HepG2 (cell line): ENCODE measurements at regions not wholly inside any gene's neighbourhood (a gene's known extent, or its start where the extent isn't known, plus 50 kb on each side); places are given as distances from the start of the nearest gene placed in this dataset.

Experiments
- TF ChIP-seq, protein P1 (sequence below): sonication (generic); formaldehyde crosslinking; IDR thresholded peaks from 2 replicates; pipeline ENCODE4 v1.4.0; 2020; ENCODE audit warnings: missing genetic modification reagents
- TF ChIP-seq, protein P2 (sequence below): sonication (generic); formaldehyde crosslinking; IDR thresholded peaks from 2 replicates; pipeline ENCODE4 v1.5.0; 2020; ENCODE audit warnings: mild to moderate bottlenecking, missing genetic modification reagents, borderline replicate concordance

DNA sequence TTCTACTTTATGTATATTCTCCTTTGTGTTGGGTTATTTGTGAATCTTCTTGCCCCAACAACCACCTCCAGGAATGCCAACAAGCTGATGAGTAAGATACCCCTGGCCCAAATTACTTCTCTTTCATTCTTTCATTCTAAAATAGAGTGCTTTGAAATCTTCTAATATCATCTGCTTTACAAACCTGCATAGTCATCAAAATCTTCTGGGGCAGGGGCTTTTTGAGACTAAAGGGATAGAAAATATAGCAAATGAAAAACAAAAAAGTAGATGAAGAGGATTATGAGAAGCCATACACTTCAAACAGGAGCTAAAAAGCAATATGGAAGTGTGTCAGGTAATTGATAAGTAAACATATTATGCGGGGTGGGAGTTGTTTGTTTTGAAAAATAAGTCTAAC, 150.7 kb upstream of the SOX4 start (continued):
- TF ChIP-seq, protein P1, sequence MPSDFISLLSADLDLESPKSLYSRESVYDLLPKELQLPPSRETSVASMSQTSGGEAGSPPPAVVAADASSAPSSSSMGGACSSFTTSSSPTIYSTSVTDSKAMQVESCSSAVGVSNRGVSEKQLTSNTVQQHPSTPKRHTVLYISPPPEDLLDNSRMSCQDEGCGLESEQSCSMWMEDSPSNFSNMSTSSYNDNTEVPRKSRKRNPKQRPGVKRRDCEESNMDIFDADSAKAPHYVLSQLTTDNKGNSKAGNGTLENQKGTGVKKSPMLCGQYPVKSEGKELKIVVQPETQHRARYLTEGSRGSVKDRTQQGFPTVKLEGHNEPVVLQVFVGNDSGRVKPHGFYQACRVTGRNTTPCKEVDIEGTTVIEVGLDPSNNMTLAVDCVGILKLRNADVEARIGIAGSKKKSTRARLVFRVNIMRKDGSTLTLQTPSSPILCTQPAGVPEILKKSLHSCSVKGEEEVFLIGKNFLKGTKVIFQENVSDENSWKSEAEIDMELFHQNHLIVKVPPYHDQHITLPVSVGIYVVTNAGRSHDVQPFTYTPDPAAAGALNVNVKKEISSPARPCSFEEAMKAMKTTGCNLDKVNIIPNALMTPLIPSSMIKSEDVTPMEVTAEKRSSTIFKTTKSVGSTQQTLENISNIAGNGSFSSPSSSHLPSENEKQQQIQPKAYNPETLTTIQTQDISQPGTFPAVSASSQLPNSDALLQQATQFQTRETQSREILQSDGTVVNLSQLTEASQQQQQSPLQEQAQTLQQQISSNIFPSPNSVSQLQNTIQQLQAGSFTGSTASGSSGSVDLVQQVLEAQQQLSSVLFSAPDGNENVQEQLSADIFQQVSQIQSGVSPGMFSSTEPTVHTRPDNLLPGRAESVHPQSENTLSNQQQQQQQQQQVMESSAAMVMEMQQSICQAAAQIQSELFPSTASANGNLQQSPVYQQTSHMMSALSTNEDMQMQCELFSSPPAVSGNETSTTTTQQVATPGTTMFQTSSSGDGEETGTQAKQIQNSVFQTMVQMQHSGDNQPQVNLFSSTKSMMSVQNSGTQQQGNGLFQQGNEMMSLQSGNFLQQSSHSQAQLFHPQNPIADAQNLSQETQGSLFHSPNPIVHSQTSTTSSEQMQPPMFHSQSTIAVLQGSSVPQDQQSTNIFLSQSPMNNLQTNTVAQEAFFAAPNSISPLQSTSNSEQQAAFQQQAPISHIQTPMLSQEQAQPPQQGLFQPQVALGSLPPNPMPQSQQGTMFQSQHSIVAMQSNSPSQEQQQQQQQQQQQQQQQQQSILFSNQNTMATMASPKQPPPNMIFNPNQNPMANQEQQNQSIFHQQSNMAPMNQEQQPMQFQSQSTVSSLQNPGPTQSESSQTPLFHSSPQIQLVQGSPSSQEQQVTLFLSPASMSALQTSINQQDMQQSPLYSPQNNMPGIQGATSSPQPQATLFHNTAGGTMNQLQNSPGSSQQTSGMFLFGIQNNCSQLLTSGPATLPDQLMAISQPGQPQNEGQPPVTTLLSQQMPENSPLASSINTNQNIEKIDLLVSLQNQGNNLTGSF: no peak
- TF ChIP-seq, protein P2, sequence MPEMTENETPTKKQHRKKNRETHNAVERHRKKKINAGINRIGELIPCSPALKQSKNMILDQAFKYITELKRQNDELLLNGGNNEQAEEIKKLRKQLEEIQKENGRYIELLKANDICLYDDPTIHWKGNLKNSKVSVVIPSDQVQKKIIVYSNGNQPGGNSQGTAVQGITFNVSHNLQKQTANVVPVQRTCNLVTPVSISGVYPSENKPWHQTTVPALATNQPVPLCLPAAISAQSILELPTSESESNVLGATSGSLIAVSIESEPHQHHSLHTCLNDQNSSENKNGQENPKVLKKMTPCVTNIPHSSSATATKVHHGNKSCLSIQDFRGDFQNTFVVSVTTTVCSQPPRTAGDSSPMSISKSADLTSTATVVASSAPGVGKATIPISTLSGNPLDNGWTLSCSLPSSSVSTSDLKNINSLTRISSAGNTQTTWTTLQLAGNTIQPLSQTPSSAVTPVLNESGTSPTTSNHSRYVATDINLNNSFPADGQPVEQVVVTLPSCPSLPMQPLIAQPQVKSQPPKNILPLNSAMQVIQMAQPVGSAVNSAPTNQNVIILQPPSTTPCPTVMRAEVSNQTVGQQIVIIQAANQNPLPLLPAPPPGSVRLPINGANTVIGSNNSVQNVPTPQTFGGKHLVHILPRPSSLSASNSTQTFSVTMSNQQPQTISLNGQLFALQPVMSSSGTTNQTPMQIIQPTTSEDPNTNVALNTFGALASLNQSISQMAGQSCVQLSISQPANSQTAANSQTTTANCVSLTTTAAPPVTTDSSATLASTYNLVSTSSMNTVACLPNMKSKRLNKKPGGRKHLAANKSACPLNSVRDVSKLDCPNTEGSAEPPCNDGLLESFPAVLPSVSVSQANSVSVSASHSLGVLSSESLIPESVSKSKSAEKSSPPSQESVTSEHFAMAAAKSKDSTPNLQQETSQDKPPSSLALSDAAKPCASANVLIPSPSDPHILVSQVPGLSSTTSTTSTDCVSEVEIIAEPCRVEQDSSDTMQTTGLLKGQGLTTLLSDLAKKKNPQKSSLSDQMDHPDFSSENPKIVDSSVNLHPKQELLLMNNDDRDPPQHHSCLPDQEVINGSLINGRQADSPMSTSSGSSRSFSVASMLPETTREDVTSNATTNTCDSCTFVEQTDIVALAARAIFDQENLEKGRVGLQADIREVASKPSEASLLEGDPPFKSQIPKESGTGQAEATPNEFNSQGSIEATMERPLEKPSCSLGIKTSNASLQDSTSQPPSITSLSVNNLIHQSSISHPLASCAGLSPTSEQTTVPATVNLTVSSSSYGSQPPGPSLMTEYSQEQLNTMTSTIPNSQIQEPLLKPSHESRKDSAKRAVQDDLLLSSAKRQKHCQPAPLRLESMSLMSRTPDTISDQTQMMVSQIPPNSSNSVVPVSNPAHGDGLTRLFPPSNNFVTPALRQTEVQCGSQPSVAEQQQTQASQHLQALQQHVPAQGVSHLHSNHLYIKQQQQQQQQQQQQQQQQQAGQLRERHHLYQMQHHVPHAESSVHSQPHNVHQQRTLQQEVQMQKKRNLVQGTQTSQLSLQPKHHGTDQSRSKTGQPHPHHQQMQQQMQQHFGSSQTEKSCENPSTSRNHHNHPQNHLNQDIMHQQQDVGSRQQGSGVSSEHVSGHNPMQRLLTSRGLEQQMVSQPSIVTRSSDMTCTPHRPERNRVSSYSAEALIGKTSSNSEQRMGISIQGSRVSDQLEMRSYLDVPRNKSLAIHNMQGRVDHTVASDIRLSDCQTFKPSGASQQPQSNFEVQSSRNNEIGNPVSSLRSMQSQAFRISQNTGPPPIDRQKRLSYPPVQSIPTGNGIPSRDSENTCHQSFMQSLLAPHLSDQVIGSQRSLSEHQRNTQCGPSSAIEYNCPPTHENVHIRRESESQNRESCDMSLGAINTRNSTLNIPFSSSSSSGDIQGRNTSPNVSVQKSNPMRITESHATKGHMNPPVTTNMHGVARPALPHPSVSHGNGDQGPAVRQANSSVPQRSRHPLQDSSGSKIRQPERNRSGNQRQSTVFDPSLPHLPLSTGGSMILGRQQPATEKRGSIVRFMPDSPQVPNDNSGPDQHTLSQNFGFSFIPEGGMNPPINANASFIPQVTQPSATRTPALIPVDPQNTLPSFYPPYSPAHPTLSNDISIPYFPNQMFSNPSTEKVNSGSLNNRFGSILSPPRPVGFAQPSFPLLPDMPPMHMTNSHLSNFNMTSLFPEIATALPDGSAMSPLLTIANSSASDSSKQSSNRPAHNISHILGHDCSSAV (CRISPR knock-in tag): no peak
